Loucy (cell line): ENCODE measurements at regions not wholly inside any gene's neighbourhood (a gene's known extent, or its start where the extent isn't known, plus 50 kb on each side); places are given as distances from the start of the nearest gene placed in this dataset.
A peak's percentile ranks its signal among the peaks of the same experiment; 100 is the strongest.
"Not testable (repeated sequence)": the region's sequence is repeated elsewhere in the genome, so short reads cannot be mapped to it uniquely, and the experiment has no call there.

ENCODE experiments used
- H2AFZ ChIP-seq: fragments of 200-600 bp; sonication (generic); 2 replicates; pipeline ENCODE4 v1.6.0; 2016; ENCODE audit warnings: antibody characterized with exemption, mild to moderate bottlenecking, low read length, moderate library complexity
- H3F3A ChIP-seq: fragments of 200-600 bp; 2 replicates; pipeline ENCODE4 v1.6.0; 2016; ENCODE audit warnings: antibody characterized with exemption, low read depth, mild to moderate bottlenecking
- H3K27me3 ChIP-seq: fragments of 200-600 bp; sonication (generic); 2 replicates; pipeline ENCODE4 v1.6.1; 2014; ENCODE audit warnings: low read length, mild to moderate bottlenecking; ENCODE audit not compliant: insufficient read depth, poor library complexity, severe bottlenecking
- H3K36me3 ChIP-seq: fragments of 200-600 bp; sonication (generic); 2 replicates; pipeline ENCODE4 v1.6.1; 2016; ENCODE audit warnings: low read length; ENCODE audit not compliant: insufficient read depth
- H3K4me1 ChIP-seq: fragments of 200-600 bp; sonication (generic); 2 replicates; pipeline ENCODE4 v1.5.1; 2014; ENCODE audit warnings: low read length, mild to moderate bottlenecking; ENCODE audit not compliant: insufficient read depth, poor library complexity, severe bottlenecking
- H3K4me2 ChIP-seq: fragments of 200-600 bp; sonication (generic); 2 replicates; pipeline ENCODE4 v1.6.0; 2014; ENCODE audit warnings: antibody characterized with exemption, low read length, low read depth, mild to moderate bottlenecking; ENCODE audit not compliant: poor library complexity, severe bottlenecking
- H3K4me3 ChIP-seq: fragments of 200-600 bp; sonication (generic); 2 replicates; pipeline ENCODE4 v1.5.1; 2014; ENCODE audit warnings: low read length, mild to moderate bottlenecking, mixed read lengths; ENCODE audit not compliant: poor library complexity, severe bottlenecking
- H3K79me2 ChIP-seq: fragments of 200-600 bp; sonication (generic); 2 replicates; pipeline ENCODE4 v1.6.1; 2014; ENCODE audit warnings: low read length; ENCODE audit not compliant: insufficient read depth
- H3K9ac ChIP-seq: fragments of 200-600 bp; sonication (generic); 2 replicates; pipeline ENCODE4 v1.6.0; 2014; ENCODE audit warnings: mild to moderate bottlenecking, low read depth, low read length, moderate library complexity; ENCODE audit not compliant: poor library complexity, severe bottlenecking
- H3K9me2 ChIP-seq: fragments of 200-600 bp; sonication (generic); replicated peaks from 2 replicates; pipeline ENCODE4 v1.6.1; 2016; ENCODE audit warnings: low read depth, low read length, mixed read lengths
- H3K9me3 ChIP-seq: fragments of 200-600 bp; sonication (generic); 2 replicates; pipeline ENCODE4 v1.6.1; 2014; ENCODE audit warnings: mild to moderate bottlenecking, antibody characterized with exemption, low read length, low read depth; ENCODE audit not compliant: insufficient read depth
- H4K20me1 ChIP-seq: fragments of 200-600 bp; sonication (generic); 2 replicates; pipeline ENCODE4 v1.6.0; 2014; ENCODE audit warnings: antibody characterized with exemption, low read length, mild to moderate bottlenecking; ENCODE audit not compliant: insufficient read depth, poor library complexity, severe bottlenecking
- EZH2phosphoT487 ChIP-seq: fragments of 200-600 bp; IDR thresholded peaks from 2 replicates; pipeline ENCODE4 v1.6.1; 2018; ENCODE audit warnings: antibody characterized with exemption, mild to moderate bottlenecking, moderate library complexity, borderline replicate concordance
- TF ChIP-seq, protein P1 (sequence below): fragments of 200-600 bp; sonication (generic); conservative IDR thresholded peaks from 2 replicates; pipeline ENCODE4 v1.5.1; 2014; ENCODE audit warnings: mild to moderate bottlenecking, antibody characterized with exemption, low read length

DNA sequence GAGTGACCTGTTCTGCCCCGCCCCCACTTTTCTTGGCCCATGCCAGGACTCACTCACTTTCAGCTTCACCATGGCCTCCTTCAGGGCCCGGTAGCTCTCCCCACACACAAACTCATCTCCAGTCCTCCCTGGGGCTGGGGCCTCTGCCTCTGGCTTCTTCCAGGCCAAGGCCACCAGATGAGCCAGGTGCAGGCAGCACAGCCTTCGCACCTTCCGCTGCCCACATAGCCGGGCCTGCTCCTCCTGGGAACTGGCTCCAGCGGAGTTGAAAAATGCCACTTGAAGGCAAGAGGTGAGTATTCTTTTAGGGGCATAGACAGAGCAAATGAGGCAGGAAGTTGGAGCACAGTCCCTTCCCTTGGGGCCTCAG is 161.6 kb downstream of the TBC1D2B start:
- H3K79me2 ChIP-seq, H3K9ac ChIP-seq, H3K36me3 ChIP-seq, H2AFZ ChIP-seq, H3K9me3 ChIP-seq, H3K27me3 ChIP-seq, H3K4me2 ChIP-seq, H3K4me1 ChIP-seq, H3F3A ChIP-seq, H3K9me2 ChIP-seq, H3K4me3 ChIP-seq, H4K20me1 ChIP-seq: not testable (repeated sequence)

DNA sequence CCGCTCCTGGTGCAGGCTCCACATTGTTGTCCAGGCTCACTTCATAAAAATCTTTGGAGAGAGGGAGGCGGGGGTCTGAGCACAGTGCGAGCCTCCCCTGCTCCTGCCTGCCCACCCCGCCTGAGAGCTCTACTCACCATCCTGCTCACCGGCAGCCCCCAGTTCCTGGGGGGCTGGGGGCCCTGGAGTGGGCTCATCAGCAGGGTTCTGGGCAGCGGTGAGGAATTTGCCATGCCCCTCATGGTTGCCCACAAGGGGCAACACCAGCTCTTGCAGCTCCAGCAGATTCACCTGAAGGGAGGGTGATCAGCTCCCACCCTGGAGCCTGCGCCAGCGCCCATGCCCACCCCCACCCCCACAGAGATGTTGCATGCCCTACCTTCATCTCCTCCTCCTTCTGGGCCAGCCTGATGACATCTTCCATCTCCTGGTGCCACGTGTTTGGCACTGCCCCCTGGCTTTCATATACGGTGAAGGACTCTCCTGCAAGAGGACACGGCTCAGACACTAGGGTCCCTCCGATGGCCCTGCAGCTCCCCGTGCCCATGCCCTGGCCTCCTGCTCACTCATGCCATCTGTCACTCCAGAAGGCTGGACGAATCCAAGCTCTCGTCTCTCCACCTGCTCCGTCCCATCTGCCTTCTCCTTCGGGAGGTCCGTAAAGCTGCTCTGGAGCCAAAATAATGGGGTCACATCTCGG is 162.1 kb downstream of the TBC1D2B start:
- H3K4me3 ChIP-seq: no peak overlapping the region
- H3K4me1 ChIP-seq: no peaks in the 10 kb centered on the region
- H4K20me1 ChIP-seq: no peaks in the 10 kb centered on the region
- no peak for TF ChIP-seq EZH2phosphoT487
- TF ChIP-seq, protein P1, sequence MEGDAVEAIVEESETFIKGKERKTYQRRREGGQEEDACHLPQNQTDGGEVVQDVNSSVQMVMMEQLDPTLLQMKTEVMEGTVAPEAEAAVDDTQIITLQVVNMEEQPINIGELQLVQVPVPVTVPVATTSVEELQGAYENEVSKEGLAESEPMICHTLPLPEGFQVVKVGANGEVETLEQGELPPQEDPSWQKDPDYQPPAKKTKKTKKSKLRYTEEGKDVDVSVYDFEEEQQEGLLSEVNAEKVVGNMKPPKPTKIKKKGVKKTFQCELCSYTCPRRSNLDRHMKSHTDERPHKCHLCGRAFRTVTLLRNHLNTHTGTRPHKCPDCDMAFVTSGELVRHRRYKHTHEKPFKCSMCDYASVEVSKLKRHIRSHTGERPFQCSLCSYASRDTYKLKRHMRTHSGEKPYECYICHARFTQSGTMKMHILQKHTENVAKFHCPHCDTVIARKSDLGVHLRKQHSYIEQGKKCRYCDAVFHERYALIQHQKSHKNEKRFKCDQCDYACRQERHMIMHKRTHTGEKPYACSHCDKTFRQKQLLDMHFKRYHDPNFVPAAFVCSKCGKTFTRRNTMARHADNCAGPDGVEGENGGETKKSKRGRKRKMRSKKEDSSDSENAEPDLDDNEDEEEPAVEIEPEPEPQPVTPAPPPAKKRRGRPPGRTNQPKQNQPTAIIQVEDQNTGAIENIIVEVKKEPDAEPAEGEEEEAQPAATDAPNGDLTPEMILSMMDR: no peak
- H3K79me2 ChIP-seq: no peaks in the 10 kb centered on the region
- H2AFZ ChIP-seq: no peak overlapping the region
- no peaks in the 10 kb centered on the region for H3K36me3 ChIP-seq
- H3K9ac ChIP-seq: no peak overlapping the region
- H3K9me3 ChIP-seq: no peaks in the 10 kb centered on the region
- no peaks in the 10 kb centered on the region for H3K27me3 ChIP-seq
- H3K4me2 ChIP-seq: no peak overlapping the region
- no peaks in the 10 kb centered on the region for H3F3A ChIP-seq
- no peaks in the 10 kb centered on the region for H3K9me2 ChIP-seq

DNA sequence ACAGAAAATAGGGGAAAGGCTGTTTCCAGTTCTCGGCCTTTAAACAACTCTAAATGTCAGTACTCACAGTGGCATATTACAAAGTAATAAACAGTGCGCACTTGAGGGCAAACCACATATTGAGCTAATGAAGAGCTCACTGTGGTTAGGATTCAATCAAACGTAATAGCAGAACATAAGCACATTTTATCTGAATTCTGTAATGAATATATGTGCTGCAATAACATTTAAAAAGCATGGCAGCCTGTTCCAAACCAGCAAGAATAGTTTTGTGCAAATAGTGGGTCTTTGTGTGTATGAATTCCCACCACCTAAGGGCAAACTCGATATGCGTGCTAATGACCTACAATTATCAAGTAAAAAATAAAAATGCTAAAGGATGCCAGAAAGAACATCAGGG is 163.0 kb downstream of the TBC1D2B start:
- H2AFZ ChIP-seq, H3K27me3 ChIP-seq, H3K4me1 ChIP-seq, H3K79me2 ChIP-seq, H3K9ac ChIP-seq, H3F3A ChIP-seq, H3K4me3 ChIP-seq, H3K9me2 ChIP-seq, H4K20me1 ChIP-seq, H3K36me3 ChIP-seq, H3K9me3 ChIP-seq, H3K4me2 ChIP-seq: not testable (repeated sequence)

DNA sequence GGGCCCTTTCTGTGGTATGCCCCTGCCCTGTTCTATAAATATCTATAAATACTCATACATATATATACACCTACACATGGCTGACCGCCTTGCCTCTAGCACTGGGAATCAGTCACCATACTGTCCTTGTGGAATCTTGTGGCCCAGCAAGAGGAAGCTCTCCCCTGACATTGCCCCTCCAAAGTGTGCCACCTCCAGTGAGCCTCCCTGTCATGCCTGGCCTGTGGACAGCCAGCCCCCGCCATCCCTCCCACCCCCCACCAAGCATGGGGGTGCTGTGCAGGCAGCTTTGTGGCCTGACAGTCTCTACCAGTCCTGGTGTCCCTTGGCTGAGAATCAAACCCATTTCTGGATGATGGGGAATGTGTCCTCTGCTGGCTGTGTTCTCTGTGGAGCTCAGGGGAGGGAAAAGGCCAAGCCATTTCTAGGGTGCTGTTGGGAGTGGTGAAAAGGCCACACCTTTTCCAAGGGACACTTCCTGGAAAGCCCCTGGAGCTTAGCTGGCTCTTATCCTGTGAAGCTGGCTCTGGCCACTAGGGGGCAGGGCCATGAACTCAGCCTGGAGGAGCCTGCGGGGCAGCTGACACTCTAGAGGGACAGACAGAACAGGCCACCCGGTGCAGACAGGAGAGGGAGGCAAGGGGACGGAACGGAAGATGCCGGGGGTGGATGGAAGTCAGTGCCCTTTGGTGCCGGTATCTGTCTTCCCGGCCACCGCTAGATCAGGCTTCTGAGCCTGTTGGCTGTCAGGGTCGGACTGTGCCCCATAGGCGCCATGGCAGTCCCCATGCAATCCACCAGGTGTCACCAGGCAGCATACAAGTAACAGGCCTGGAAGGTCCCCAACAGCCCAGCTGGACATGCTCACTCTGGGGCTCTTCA is 167.2 kb downstream of the TBC1D2B start:
- TF ChIP-seq, protein P1: peak; percentile 74
- peak overlapping the region; percentile 70 for H3K9ac ChIP-seq
- H3K4me3 ChIP-seq: peak overlapping the region; percentile 79
- H3K4me1 ChIP-seq, H3K9me2 ChIP-seq, H3K9me3 ChIP-seq, H3F3A ChIP-seq, H3K27me3 ChIP-seq, H4K20me1 ChIP-seq, H3K79me2 ChIP-seq, H3K36me3 ChIP-seq: not testable (repeated sequence)
- H3K4me2 ChIP-seq: peak overlapping the region; percentile 78
- peak overlapping the region; percentile 98 for H2AFZ ChIP-seq
